COLO668 (cell line): ENCODE measurements at regions not wholly inside any gene's neighbourhood (a gene's known extent, or its start where the extent isn't known, plus 50 kb on each side); places are given as distances from the start of the nearest gene placed in this dataset.

Source experiments
- DNase-seq: peaks from one replicate; lab custom pipeline; 2025; ENCODE audit not compliant: unreplicated experiment; lab: John Stamatoyannopoulos, UW

DNA sequence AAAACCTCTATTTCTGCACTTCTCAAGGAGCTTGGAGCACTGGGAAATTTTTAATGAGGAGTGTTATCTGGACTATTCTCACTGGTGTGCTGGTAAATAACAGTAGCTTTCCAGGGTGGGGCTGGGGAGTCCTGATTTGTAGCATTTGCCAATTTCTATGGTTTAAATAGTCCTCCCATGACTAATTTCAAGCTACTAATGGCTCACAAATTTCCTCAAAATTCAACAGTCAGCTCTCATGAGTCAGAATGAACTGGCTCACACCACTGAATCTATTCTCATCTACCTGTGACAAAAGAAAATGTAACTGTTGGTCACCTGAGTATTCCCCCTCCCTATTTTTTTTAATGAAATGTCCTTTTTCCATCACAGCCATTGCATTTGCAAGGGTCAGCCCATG is 449.6 kb downstream of the KIF16B start:
- no peak for DNase-seq

- no peak for DNase-seq
Observed at GRCh38 chr20:16119909-16120308, 453.3 kb downstream of the KIF16B start.

- DNase-seq: no peak
Observed at GRCh38 chr20:16115911-16116552, 457.2 kb downstream of the KIF16B start.

DNA sequence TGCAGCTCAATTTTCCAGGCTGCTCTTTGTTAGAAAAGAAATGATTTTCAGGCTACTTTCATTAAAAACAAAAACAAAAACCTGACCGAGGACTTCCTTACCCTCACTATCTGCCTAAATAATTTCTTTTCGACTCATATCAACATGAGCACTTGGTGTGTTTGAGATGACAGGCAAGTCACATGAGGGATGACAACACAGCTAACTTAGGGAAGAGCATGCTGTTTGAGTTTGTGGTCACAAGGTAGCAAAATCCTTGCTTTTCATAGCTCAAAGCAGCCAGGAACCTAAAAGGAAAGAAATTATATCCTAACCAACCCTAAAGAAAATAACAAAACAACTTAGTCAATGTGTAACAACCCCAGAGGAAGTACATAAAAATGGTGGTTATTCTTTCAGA is 459.5 kb downstream of the KIF16B start:
- no peak for DNase-seq

GRCh38 chr20:16111852-16112412 is 461.3 kb downstream of the KIF16B start:
- no peak for DNase-seq

DNA sequence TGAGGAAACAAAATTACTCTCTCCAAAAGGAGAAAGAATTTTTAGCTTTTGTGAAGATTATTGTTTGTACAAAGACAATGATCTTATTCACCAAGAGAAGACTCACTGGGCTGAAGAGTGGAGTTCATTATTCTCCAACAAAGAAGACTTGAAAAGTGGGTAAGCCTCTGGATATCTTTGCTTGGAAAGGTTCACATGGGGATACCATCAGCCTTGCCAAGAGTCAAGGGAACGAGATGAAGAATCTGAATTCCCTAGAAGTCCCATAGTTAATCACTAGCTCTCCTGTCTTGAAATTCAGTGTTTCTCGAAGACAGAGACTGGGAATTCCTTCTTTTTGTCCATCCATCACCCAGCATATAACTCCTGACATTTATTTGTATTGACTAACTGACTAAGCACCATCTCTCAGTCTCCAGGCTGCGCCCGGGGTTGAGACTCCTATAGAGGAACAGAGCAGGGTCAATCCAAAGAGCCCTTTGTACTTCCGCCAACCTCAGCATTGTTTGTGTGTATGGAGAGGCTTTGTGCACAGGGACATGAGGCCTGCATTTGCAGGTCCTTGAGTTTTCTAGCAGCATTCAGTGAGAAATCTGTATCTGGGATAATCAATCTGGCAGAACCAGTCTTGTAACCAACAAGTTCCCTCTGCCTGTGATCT is 461.9 kb downstream of the KIF16B start:
- DNase-seq: no peak

DNA sequence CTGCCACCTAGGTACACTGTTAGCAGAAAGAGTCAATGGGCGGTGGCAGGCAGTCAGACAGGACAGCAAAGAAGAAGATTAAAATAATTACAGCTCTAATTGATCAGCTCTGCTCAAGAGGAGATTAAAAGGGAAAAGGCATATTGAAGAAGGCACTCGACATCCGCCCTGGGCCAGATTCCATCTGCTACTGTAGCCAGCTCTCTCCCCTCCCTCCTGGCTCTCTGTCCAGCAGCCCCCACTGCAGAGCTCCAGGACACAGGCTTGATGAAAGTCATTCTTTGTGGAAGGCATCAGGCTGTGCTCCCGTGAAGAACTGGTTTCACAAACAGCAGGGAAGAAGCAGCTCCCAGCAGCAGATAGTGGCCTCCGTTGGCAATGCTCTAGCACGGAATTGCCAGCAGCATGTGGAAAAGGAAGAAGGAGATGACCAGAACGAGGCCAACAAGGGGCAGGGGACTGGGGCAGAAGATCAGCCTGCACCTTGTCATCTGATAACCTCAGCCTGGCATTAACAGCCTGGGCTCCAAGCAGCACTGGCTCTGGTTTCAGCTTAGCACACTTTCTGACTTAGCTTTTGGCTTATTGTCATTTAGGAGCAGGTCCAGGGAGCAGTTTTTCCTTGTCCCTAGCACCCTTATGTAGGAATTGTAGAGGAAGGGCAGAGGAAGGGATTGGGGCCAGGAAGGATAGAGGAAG is 465.9 kb downstream of the KIF16B start:
- DNase-seq: no peak

- no peak for DNase-seq
Observed at GRCh38 chr20:16106191-16106849, 466.9 kb downstream of the KIF16B start.

GRCh38 chr20:16104783-16105182 is 468.5 kb downstream of the KIF16B start:
- DNase-seq: no peak
